ENCODE measurements at regions not wholly inside any gene's neighbourhood (a gene's known extent, or its start where the extent isn't known, plus 50 kb on each side); places are given as distances from the start of the nearest gene placed in this dataset.
A peak's percentile ranks its signal among the peaks of the same experiment; 100 is the strongest.

GRCh38 chr2:120496759-120497158, 150.8 kb downstream of the INHBB start:
- H3K4me1 Mint-ChIP-seq: no peaks in the 10 kb centered on the region

GRCh38 chr2:120497261-120497977, 151.5 kb downstream of the INHBB start:
- H3K36me3 Mint-ChIP-seq: no peaks in the 10 kb centered on the region
- DNase-seq: no peak
- H3K27ac Mint-ChIP-seq: no peak overlapping the region
- no peaks in the 10 kb centered on the region for H3K9me3 Mint-ChIP-seq
- H3K4me1 Mint-ChIP-seq: no peaks in the 10 kb centered on the region
- H3K27me3 Mint-ChIP-seq: peaks cover 20% of the 10 kb centered on the region
- CTCF ChIA-PET: no interaction called here
- no peak overlapping the region for H3K4me3 Mint-ChIP-seq

More at GRCh38 chr2:120496759-120497158, 150.8 kb downstream of the INHBB start:
- CTCF ChIA-PET: interaction anchor here (0.6 kb wide), 1 partner anchor 185 kb away, joined by 3 read pairs; no protein-coding TSS in a partner anchor
- no peak for DNase-seq
- Mint-ChIP-seq H3K4me3 (no peak overlapping the region), H3K27ac (no peak overlapping the region), H3K27me3 (peaks cover 17% of the 10 kb centered on the region), H3K9me3 (no peaks in the 10 kb centered on the region), H3K36me3 (no peaks in the 10 kb centered on the region)

DNA sequence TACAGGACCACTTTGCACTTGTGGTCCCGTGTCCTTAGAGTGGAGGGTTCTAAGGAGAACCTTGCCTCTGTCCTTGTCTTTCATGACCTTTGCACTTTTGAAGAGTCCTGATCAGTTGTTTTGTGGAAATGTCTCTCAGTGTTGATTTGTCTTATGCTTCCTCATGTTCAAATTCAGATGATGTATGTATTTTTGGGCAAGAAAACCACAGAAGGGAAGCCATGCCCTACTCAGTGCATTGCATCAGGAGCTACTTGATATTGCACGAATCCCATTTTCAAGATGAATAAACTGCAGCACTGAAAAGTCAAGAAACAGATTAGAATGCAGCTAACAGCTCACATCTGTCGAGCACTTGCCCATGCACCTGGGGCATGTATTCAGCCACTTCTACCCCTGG, 152.2 kb downstream of the INHBB start:
- CTCF ChIA-PET: no interaction called here
- H3K4me3 Mint-ChIP-seq: no peak overlapping the region
- no peaks in the 10 kb centered on the region for H3K36me3 Mint-ChIP-seq
- H3K4me1 Mint-ChIP-seq: no peaks in the 10 kb centered on the region
- H3K27ac Mint-ChIP-seq: no peak overlapping the region
- no peak for DNase-seq
- H3K27me3 Mint-ChIP-seq: peaks cover 20% of the 10 kb centered on the region
- H3K9me3 Mint-ChIP-seq: no peaks in the 10 kb centered on the region

DNA sequence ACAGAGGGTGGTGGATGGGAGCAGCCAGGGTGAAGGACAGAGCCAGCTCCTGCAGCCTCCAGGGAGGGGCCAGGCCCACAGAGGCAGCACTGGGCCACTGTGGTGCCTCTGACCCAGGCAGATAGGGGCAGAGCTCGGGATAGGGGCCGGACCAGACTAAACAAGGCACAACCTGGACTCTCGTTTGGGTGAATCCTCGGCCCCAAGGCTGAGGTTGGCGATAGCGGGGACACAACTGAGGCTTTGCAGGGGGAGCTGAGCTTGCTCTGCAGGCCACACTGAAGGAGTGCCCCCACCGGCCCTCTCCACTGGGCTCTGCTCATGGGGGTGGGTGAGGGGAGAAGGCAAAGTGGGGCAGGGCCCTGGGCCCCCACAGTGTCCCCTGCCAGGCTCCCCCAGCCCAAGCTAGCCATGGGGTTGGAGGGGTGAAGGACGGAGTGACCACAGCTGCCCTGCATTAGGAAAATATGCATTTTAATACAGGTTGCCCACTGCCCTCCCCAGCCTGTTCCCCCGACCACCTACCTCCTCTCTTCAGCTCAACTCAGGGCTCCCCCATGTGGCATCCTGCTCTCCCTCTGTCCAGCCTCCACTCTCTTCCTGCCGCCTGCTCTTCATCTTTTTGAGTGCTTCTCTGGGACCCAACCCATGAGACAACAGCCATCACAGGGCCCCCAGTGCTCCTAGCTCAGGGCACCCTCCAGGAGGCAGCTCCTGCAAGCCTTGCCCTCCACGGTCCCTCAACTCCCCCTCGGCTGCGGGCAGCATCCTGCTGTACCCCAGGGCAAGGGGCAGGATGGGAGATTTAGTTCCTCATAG, 152.8 kb downstream of the INHBB start:
- H3K27me3 Mint-ChIP-seq: peaks cover 20% of the 10 kb centered on the region
- no peak overlapping the region for H3K27ac Mint-ChIP-seq
- no peaks in the 10 kb centered on the region for H3K36me3 Mint-ChIP-seq
- CTCF ChIA-PET: no interaction called here
- no peak for DNase-seq
- no peaks in the 10 kb centered on the region for H3K4me1 Mint-ChIP-seq
- H3K9me3 Mint-ChIP-seq: no peaks in the 10 kb centered on the region
- no peak overlapping the region for H3K4me3 Mint-ChIP-seq

- H3K27ac Mint-ChIP-seq: no peak overlapping the region
- peaks cover 15% of the 10 kb centered on the region for H3K27me3 Mint-ChIP-seq
These were observed 154.0 kb downstream of the INHBB start for GRCh38 chr2:120499784-120500495.

GRCh38 chr2:120501591-120501990, 155.7 kb downstream of the INHBB start:
- H3K4me1 Mint-ChIP-seq: no peaks in the 10 kb centered on the region

More at GRCh38 chr2:120499784-120500495, 154.0 kb downstream of the INHBB start:
- CTCF ChIA-PET: no interaction called here
- Mint-ChIP-seq H3K4me1 (no peaks in the 10 kb centered on the region), H3K9me3 (no peaks in the 10 kb centered on the region), H3K36me3 (no peaks in the 10 kb centered on the region), H3K4me3 (no peak overlapping the region)
- no peak for DNase-seq

DNA sequence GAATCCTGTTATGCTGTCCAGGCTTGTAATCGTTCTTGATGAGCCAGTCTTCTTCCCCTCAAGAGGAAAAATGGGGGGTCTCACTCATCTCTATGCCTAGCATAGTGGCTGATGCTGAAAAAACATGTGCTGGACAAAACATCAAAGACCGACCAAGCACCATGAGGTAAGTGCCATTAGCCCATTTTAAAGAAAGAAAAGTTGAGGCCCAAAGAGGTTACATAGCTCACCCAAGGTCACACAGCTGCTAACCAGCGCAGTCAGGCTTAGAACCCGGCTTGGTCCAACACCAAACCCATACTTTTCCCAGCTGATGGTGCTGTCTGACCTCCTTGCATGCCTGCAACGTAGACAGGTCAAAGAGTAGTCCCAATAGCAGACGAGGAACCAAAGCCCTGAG, 156.4 kb downstream of the INHBB start:
- CTCF ChIA-PET: no interaction called here
- H3K4me3 Mint-ChIP-seq: no peak overlapping the region
- no peaks in the 10 kb centered on the region for H3K36me3 Mint-ChIP-seq
- no peaks in the 10 kb centered on the region for H3K9me3 Mint-ChIP-seq
- DNase-seq: no peak
- no peaks in the 10 kb centered on the region for H3K4me1 Mint-ChIP-seq
- H3K27me3 Mint-ChIP-seq: peaks cover 10% of the 10 kb centered on the region
- H3K27ac Mint-ChIP-seq: no peak overlapping the region

More at GRCh38 chr2:120501591-120501990, 155.7 kb downstream of the INHBB start:
- no peaks in the 10 kb centered on the region for H3K36me3 Mint-ChIP-seq
- no peak overlapping the region for H3K27ac Mint-ChIP-seq
- peaks cover 14% of the 10 kb centered on the region for H3K27me3 Mint-ChIP-seq
- CTCF ChIA-PET: no interaction called here
- H3K9me3 Mint-ChIP-seq: no peaks in the 10 kb centered on the region
- no peak overlapping the region for H3K4me3 Mint-ChIP-seq
- DNase-seq: no peak

DNA sequence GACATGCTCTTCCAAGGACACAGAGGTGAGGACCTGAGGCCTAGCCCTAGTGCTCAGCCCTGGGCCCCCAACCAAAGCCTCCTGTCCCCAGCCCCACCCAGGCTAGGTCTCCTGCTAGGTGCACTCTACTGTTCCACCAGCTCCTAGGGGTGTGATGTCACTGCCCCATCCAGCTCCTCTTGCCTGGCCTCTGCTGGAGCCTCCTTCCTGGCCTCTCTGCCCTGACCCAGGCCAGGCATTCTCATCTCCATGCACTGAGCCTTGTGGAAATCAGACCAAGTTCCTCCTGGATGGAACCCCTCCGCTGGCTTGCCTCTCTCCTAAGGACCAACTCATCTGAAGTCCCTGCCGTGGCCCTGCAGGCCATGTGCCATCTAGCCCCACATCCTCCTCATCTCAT, 156.8 kb downstream of the INHBB start:
- Mint-ChIP-seq H3K4me1 (no peaks in the 10 kb centered on the region), H3K36me3 (no peaks in the 10 kb centered on the region), H3K4me3 (no peak overlapping the region), H3K27ac (no peak overlapping the region), H3K9me3 (no peaks in the 10 kb centered on the region), H3K27me3 (peaks cover 8% of the 10 kb centered on the region)
- CTCF ChIA-PET: no interaction called here
- DNase-seq: no peak

DNA sequence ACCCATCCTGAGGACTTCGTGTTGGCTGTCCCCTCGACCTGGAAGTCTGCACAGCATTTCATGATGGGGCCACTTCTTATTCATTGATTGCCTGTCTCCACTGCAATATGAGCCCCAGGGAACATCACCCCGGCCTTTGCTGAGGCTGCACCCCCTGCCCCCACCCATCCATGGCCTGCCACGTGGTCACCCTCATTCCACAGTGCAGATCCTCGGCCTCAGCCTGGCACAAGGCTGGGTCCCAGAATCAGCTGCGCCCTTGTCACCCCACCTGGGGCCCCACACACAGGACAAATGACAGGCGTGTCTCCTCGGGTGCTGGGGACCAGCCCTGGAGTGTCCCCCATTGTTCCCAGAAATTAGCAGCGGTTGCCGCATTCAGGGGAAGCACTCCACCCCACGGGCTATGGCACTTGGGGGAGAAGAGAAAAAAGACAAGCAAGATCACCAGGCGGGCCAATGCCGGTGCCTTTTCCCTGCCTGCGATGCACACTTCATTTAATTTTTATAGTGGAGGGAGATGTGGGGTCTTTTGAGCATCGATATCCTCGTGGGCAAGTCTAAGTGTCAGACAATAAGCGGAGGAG, 157.4 kb downstream of the INHBB start:
- no peak for DNase-seq

GRCh38 chr2:120503793-120504571, 158.0 kb downstream of the INHBB start:
- Mint-ChIP-seq H3K4me3 (no peak overlapping the region), H3K9me3 (no peaks in the 10 kb centered on the region), H3K27me3 (peaks cover 6% of the 10 kb centered on the region), H3K36me3 (no peaks in the 10 kb centered on the region), H3K4me1 (no peaks in the 10 kb centered on the region), H3K27ac (peak overlapping the region; percentile 37)
- CTCF ChIA-PET: no interaction called here
- no peak for DNase-seq

More for the DNA sequence above, 157.4 kb downstream of the INHBB start:
- Mint-ChIP-seq H3K27ac (no peak overlapping the region), H3K4me1 (no peaks in the 10 kb centered on the region), H3K27me3 (peaks cover 8% of the 10 kb centered on the region), H3K36me3 (no peaks in the 10 kb centered on the region), H3K9me3 (no peaks in the 10 kb centered on the region), H3K4me3 (no peak overlapping the region)
- CTCF ChIA-PET: no interaction called here

- Mint-ChIP-seq H3K9me3 (no peaks in the 10 kb centered on the region), H3K4me3 (no peak overlapping the region), H3K27me3 (peaks cover 4% of the 10 kb centered on the region), H3K36me3 (no peaks in the 10 kb centered on the region), H3K27ac (no peak overlapping the region), H3K4me1 (no peaks in the 10 kb centered on the region)
- DNase-seq: no peak
- CTCF ChIA-PET: no interaction called here
These were observed 159.2 kb downstream of the INHBB start for GRCh38 chr2:120504936-120505705.

DNA sequence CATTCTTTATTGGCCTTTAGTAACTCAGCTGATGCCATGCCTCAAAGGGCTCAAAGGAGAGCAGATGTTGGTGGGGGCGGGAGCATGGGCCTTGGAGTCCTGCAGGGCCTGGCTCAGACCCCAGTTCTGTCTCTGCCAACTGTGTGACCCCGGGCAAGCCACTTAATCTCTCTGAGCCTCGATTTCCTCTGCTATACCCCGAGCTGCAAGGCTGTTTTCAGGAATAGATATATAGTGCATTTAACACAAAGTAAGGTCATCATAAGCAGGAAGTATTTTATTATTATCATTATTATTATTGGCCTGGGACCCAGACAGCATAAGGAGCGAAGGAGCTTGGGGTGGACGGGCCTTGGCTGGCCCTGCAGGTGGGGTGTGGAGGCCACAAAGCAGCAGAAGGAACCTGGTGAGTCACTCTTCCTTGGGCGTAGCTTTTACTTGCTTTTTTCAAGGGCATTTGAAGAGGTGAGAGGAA, 162.7 kb downstream of the INHBB start:
- Mint-ChIP-seq H3K4me3 (no peak overlapping the region), H3K27me3 (no peaks in the 10 kb centered on the region), H3K4me1 (no peaks in the 10 kb centered on the region), H3K27ac (no peak overlapping the region), H3K9me3 (no peaks in the 10 kb centered on the region), H3K36me3 (no peaks in the 10 kb centered on the region)
- CTCF ChIA-PET: no interaction called here
- no peak for DNase-seq

DNA sequence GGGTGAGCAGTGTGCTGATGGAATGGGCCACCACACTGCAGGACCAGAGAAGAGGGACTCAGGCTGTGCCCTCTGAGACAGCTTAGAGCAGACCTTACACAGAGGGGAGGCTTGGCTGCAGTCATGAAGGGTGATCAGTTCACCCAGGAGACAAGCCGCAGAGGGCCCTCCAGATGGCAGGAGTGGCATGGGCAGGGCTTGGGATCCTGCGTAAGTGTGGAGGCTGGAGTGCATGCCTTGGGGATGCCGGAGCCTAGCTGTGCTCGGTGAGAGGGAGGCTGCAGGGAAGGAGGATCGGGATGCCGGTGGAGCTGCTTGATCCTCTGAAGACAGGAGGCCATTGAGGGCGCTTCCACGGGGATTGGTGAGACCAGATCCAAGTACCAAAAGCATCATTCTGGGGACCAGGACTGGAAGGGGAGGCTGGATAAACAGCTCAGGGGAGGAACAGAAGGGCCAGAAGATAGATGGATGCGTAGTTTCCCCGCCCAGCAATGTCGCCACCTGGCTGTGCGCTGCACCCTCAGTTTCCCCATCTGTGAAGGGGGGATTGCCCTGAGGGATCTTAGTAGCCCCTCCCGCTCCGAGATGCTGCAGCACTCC, 163.4 kb downstream of the INHBB start:
- H3K4me1 Mint-ChIP-seq: no peaks in the 10 kb centered on the region
- no peaks in the 10 kb centered on the region for H3K27me3 Mint-ChIP-seq
- H3K9me3 Mint-ChIP-seq: no peaks in the 10 kb centered on the region
- no peak overlapping the region for H3K27ac Mint-ChIP-seq
- DNase-seq: no peak
- no peak overlapping the region for H3K4me3 Mint-ChIP-seq
- no peaks in the 10 kb centered on the region for H3K36me3 Mint-ChIP-seq
- CTCF ChIA-PET: no interaction called here
